Activated CD8-positive, alpha-beta T cell treated with anti-CD3 and anti-CD28 coated beads for 36 hours (primary cell): ENCODE measurements at regions not wholly inside any gene's neighbourhood (a gene's known extent, or its start where the extent isn't known, plus 50 kb on each side); places are given as distances from the start of the nearest gene placed in this dataset.

Experiments
- ATAC-seq: fragments of 200-7000 bp; cut with Tn5 transposase; one replicate; pipeline ENCODE4 v1.10.0; 2021; ENCODE audit warnings: mild to moderate bottlenecking, moderate library complexity
- CTCF ChIA-PET: fragments of 350-600 bp; sonication (Branson Sonifier 250); formaldehyde crosslinking; loops from one replicate; lab custom pipeline; 2021; ENCODE audit warnings: antibody characterized with exemption; lab: Charles Lee
- POLR2A ChIA-PET: fragments of 350-600 bp; sonication (Branson Sonifier 250); formaldehyde crosslinking; loops from one replicate; lab custom pipeline; 2021; ENCODE audit warnings: antibody characterized with exemption; lab: Charles Lee
- DNase-seq: peaks from one replicate; pipeline ENCODE4 v3.0.0-alpha.2; 2020
- H3K27ac Mint-ChIP-seq: one replicate; pipeline ENCODE4 v1.8.0; 2021; ENCODE audit warnings: mild to moderate bottlenecking, mixed read lengths
- H3K27me3 Mint-ChIP-seq: one replicate; pipeline ENCODE4 v1.8.0; 2021; ENCODE audit warnings: mixed read lengths
- H3K36me3 Mint-ChIP-seq: one replicate; pipeline ENCODE4 v1.8.0; 2021; ENCODE audit warnings: low read depth, mixed read lengths
- H3K4me1 Mint-ChIP-seq: one replicate; pipeline ENCODE4 v1.8.0; 2021; ENCODE audit warnings: low read depth, mixed read lengths
- H3K4me3 Mint-ChIP-seq: one replicate; pipeline ENCODE4 v1.8.0; 2021; ENCODE audit warnings: mild to moderate bottlenecking, moderate library complexity, mixed read lengths
- H3K9me3 Mint-ChIP-seq: one replicate; pipeline ENCODE4 v1.8.0; 2021; ENCODE audit warnings: mixed read lengths
- intact Hi-C: fragments of 100-400 bp; cut with micrococcal nuclease; formaldehyde crosslinking; loops from one replicate; pipeline ENCODE4 v1.10.0; 2022
- TF ChIP-seq, protein P1 (sequence below): fragments of 200-600 bp; IDR thresholded peaks from one replicate; pipeline ENCODE4 v1.8.0; 2022; ENCODE audit warnings: antibody characterized with exemption, mild to moderate bottlenecking

DNA sequence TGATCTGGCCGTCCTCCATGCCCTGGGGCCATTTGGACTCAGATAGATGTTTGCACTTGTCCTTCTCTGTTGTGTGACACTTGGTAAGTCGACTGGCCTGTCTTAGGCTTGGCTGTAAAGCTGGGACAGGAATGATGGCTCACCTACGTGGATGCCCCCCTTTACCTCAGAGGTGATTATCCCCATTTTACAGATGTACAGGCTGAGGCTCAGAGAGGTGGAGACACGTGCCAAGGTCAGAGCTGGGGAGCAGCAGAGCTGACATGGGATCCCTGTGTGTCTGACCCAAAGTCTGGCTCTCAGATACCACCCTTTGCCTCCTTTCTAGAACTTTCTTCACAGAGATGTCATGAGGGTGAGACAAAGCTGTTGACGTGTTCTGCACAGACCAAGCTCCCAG is 71.3 kb upstream of the CIBAR2 start:
- Mint-ChIP-seq H3K4me3 (no peak overlapping the region), H3K27me3 (no peaks in the 10 kb centered on the region), H3K36me3 (no peaks in the 10 kb centered on the region), H3K9me3 (peaks cover 14% of the 10 kb centered on the region), H3K27ac (no peak overlapping the region), H3K4me1 (no peaks in the 10 kb centered on the region)
- CTCF ChIA-PET: no interaction called here
- POLR2A ChIA-PET: no interaction called here
- DNase-seq (no peak), ATAC-seq (no peak)
- intact Hi-C loops: no loop called here
- TF ChIP-seq, protein P1, sequence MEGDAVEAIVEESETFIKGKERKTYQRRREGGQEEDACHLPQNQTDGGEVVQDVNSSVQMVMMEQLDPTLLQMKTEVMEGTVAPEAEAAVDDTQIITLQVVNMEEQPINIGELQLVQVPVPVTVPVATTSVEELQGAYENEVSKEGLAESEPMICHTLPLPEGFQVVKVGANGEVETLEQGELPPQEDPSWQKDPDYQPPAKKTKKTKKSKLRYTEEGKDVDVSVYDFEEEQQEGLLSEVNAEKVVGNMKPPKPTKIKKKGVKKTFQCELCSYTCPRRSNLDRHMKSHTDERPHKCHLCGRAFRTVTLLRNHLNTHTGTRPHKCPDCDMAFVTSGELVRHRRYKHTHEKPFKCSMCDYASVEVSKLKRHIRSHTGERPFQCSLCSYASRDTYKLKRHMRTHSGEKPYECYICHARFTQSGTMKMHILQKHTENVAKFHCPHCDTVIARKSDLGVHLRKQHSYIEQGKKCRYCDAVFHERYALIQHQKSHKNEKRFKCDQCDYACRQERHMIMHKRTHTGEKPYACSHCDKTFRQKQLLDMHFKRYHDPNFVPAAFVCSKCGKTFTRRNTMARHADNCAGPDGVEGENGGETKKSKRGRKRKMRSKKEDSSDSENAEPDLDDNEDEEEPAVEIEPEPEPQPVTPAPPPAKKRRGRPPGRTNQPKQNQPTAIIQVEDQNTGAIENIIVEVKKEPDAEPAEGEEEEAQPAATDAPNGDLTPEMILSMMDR: no peak

- Mint-ChIP-seq H3K4me3 (no peak overlapping the region), H3K27ac (no peak overlapping the region), H3K9me3 (peaks cover 16% of the 10 kb centered on the region), H3K4me1 (no peaks in the 10 kb centered on the region), H3K27me3 (peaks cover 3% of the 10 kb centered on the region), H3K36me3 (no peaks in the 10 kb centered on the region)
- intact Hi-C loops: no loop called here
- CTCF ChIA-PET: interaction anchor here (1.2 kb wide), 1 partner anchor 9 kb away, joined by 3 read pairs; no protein-coding TSS in a partner anchor
- DNase-seq: no peak
- TF ChIP-seq, protein P1: no peak
- ATAC-seq: no peak
- POLR2A ChIA-PET: interaction anchor here (1.6 kb wide), 1 partner anchor 10 kb away, joined by 4 read pairs; no protein-coding TSS in a partner anchor
Measured at GRCh38 chr16:85184404-85184803, 72.1 kb upstream of the CIBAR2 start.

- no peak overlapping the region for H3K27ac Mint-ChIP-seq
- ChIA-PET POLR2A (interaction anchor here (1.6 kb wide), 1 partner anchor 9 kb away, joined by 4 read pairs; no protein-coding TSS in a partner anchor), CTCF (no interaction called here)
- ATAC-seq (no peak), DNase-seq (no peak)
- TF ChIP-seq, protein P1: no peak
- peaks cover 20% of the 10 kb centered on the region for H3K9me3 Mint-ChIP-seq
- H3K36me3 Mint-ChIP-seq: no peaks in the 10 kb centered on the region
- H3K4me3 Mint-ChIP-seq: no peak overlapping the region
- no peaks in the 10 kb centered on the region for H3K4me1 Mint-ChIP-seq
- H3K27me3 Mint-ChIP-seq: peaks cover 6% of the 10 kb centered on the region
- intact Hi-C loops: no loop called here
Measured at GRCh38 chr16:85185303-85186100, 73.2 kb upstream of the CIBAR2 start.

DNA sequence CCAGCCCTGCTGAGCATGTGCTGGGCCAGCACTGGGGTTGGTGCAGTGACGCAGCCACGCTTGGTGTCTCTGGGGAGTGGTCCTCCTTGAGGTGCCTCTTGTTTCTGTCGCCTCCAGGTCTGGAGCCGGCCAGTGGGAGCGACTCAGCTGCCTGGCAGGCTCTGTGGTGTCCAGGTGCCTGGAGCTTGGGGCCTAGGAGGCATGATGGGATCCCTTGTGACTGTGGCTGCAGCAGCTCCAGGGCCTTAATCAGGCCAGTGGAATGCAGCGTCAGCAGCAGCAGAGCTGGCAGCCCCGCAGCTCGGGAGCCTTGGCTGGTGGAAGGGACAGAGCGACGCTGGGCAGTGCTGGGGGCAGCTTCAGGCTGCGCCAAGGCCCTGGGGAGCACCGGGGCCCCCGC is 74.7 kb upstream of the CIBAR2 start:
- TF ChIP-seq, protein P1: no peak
- H3K4me1 Mint-ChIP-seq: no peaks in the 10 kb centered on the region
- H3K4me3 Mint-ChIP-seq: no peak overlapping the region
- ChIA-PET POLR2A (no interaction called here), CTCF (interaction anchor here (0.6 kb wide), 1 partner anchor 354 kb away, joined by 3 read pairs; no protein-coding TSS in a partner anchor)
- H3K27me3 Mint-ChIP-seq: peaks cover 6% of the 10 kb centered on the region
- no peak for DNase-seq
- H3K27ac Mint-ChIP-seq: no peak overlapping the region
- no peak for ATAC-seq
- peaks cover 20% of the 10 kb centered on the region for H3K9me3 Mint-ChIP-seq
- intact Hi-C loops: no loop called here
- H3K36me3 Mint-ChIP-seq: no peaks in the 10 kb centered on the region

DNA sequence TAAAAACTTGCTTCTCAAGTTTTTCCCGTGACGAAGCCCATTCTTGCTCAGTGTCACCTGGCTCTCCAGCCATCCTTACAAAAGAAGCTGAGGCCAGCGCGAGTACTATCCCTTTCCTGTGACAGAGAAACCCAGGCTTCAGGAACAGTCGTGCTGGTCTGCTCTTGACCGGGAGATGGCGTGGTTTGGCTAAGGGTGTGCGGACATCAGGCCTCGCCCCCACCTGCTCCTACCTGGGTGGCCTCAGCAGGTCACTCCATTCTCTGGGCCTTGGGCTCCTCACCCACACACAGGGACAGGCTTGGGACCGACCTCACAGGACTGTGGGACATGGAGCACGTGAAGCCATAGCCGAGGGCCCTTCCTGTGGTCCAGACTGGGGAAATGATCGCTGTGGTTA is 75.2 kb upstream of the CIBAR2 start:
- H3K27me3 Mint-ChIP-seq: peaks cover 6% of the 10 kb centered on the region
- H3K4me3 Mint-ChIP-seq: no peak overlapping the region
- ATAC-seq (no peak), DNase-seq (no peak)
- H3K4me1 Mint-ChIP-seq: no peaks in the 10 kb centered on the region
- no peaks in the 10 kb centered on the region for H3K36me3 Mint-ChIP-seq
- CTCF ChIA-PET: no interaction called here
- POLR2A ChIA-PET: no interaction called here
- H3K27ac Mint-ChIP-seq: no peak overlapping the region
- TF ChIP-seq, protein P1: no peak
- intact Hi-C loops: no loop called here
- peaks cover 20% of the 10 kb centered on the region for H3K9me3 Mint-ChIP-seq
